ENCODE measurements at regions not wholly inside any gene's neighbourhood (a gene's known extent, or its start where the extent isn't known, plus 50 kb on each side); places are given as distances from the start of the nearest gene placed in this dataset.
"Not testable (repeated sequence)": the region's sequence is repeated elsewhere in the genome, so short reads cannot be mapped to it uniquely, and the experiment has no call there.

GRCh38 chr7:142698429-142698828 is 50.8 kb upstream of the PRSS1 start:
- no peak for DNase-seq

- no peak for DNase-seq
These were observed 52.0 kb upstream of the PRSS1 start for GRCh38 chr7:142697270-142697669.

- DNase-seq, result no peak
These were observed 52.7 kb upstream of the PRSS1 start for GRCh38 chr7:142696456-142697179.

GRCh38 chr7:142693911-142694310 is 55.4 kb upstream of the PRSS1 start:
- no peak for DNase-seq

GRCh38 chr7:142690554-142691182 is 58.6 kb upstream of the PRSS1 start:
- no peak for DNase-seq

- DNase-seq, result no peak
These were observed 59.7 kb upstream of the PRSS1 start for GRCh38 chr7:142689439-142690120.

GRCh38 chr7:142685877-142686508 is 63.3 kb upstream of the PRSS1 start:
- no peak for DNase-seq

- DNase-seq, result no peak
These were observed 67.8 kb upstream of the PRSS1 start for GRCh38 chr7:142681314-142682092.

GRCh38 chr7:142671506-142671905 is 77.8 kb upstream of the PRSS1 start:
- no peak for DNase-seq

- DNase-seq, result no peak
These were observed 78.8 kb upstream of the PRSS1 start for GRCh38 chr7:142670511-142670910.

- DNase-seq, result no peak
These were observed 80.1 kb upstream of the PRSS1 start for GRCh38 chr7:142669074-142669654.

GRCh38 chr7:142668495-142668894 is 80.8 kb upstream of the PRSS1 start:
- DNase-seq, result no peak

- DNase-seq, result no peak
These were observed 91.9 kb upstream of the PRSS1 start for GRCh38 chr7:142657376-142657775.

- DNase-seq, result no peak
These were observed 94.9 kb upstream of the PRSS1 start for GRCh38 chr7:142654398-142654797.

- DNase-seq, result no peak
These were observed 101.5 kb upstream of the PRSS1 start for GRCh38 chr7:142647749-142648148.

GRCh38 chr7:142646386-142647140 is 102.7 kb upstream of the PRSS1 start:
- no peak for DNase-seq

- no peak for DNase-seq
These were observed 103.5 kb upstream of the PRSS1 start for GRCh38 chr7:142645777-142646176.

GRCh38 chr7:142642316-142642715 is 107.0 kb upstream of the PRSS1 start:
- DNase-seq, result no peak

- DNase-seq, result not testable (repeated sequence)
These were observed 108.0 kb upstream of the PRSS1 start for GRCh38 chr7:142641252-142641651.

- no peak for DNase-seq
These were observed 110.7 kb upstream of the PRSS1 start for GRCh38 chr7:142638581-142638980.

- DNase-seq, result no peak
These were observed 112.0 kb upstream of the PRSS1 start for GRCh38 chr7:142637240-142637639.

- DNase-seq, result no peak
These were observed 112.5 kb upstream of the PRSS1 start for GRCh38 chr7:142636751-142637150.

Data from NK-92 treated with Interleukin-12 subunit alpha and Interleukin-12 subunit beta, amount 100 ng/mL, for 24 hours (cell line).